IMR-90 (cell line): ENCODE measurements at regions not wholly inside any gene's neighbourhood (a gene's known extent, or its start where the extent isn't known, plus 50 kb on each side); places are given as distances from the start of the nearest gene placed in this dataset.

ENCODE experiments used
- ATAC-seq: fragments of 200-7000 bp; cut with Tn5 transposase; 2 replicates; pipeline ENCODE4 v1.9.1; 2020; ENCODE audit warnings: low read depth, mild to moderate bottlenecking, moderate library complexity
- BruUV-seq: library from RNA; stranded (reverse); fragments of 400-500 nt; replicated peaks from 2 replicates; lab custom pipeline; 2021; lab: Mats Ljungman, UMichigan
- CTCF ChIA-PET: fragments of 300-600 bp; formaldehyde crosslinking; extraction: SDS; loops from one replicate; lab custom pipeline; 2021; ENCODE audit warnings: antibody characterized with exemption; lab: Yijun Ruan, JAX
- POLR2A ChIA-PET: fragments of 300-600 bp; sonication (Branson Sonifier 250); formaldehyde crosslinking; loops from one replicate; lab custom pipeline; 2022; ENCODE audit warnings: antibody characterized with exemption; ENCODE audit not compliant: unreplicated experiment; lab: Charles Lee
- DNase-seq: peaks from one replicate; pipeline ENCODE4 v3.0.0; 2013
- H2AFZ ChIP-seq: replicated peaks from 2 replicates; pipeline ENCODE3; 2013; ENCODE audit warnings: low read length, mild to moderate bottlenecking; ENCODE audit not compliant: poor library complexity
- H2AK5ac ChIP-seq: 2 replicates; pipeline ENCODE4 v1.6.1; 2013; ENCODE audit warnings: low read depth, low read length, inconsistent platforms
- H2AK9ac ChIP-seq: replicated peaks from 2 replicates; pipeline ENCODE3; 2013; ENCODE audit warnings: mild to moderate bottlenecking, low read depth, low read length, moderate library complexity; ENCODE audit not compliant: poor library complexity
- H2BK120ac ChIP-seq: 2 replicates; pipeline ENCODE4 v1.6.1; 2013; ENCODE audit warnings: low read depth, low read length, inconsistent platforms
- H2BK15ac ChIP-seq: 3 replicates; pipeline ENCODE4 v1.6.1; 2013; ENCODE audit warnings: low read depth, low read length, inconsistent platforms
- H2BK20ac ChIP-seq: 2 replicates; pipeline ENCODE4 v1.6.1; 2013; ENCODE audit warnings: low read depth, mild to moderate bottlenecking, inconsistent platforms, low read length, moderate library complexity
- H2BK5ac ChIP-seq: 2 replicates; pipeline ENCODE4 v1.6.1; 2013; ENCODE audit warnings: mild to moderate bottlenecking, low read depth, low read length, inconsistent platforms; ENCODE audit not compliant: poor library complexity, severe bottlenecking
- H3K14ac ChIP-seq: replicated peaks from 2 replicates; pipeline ENCODE4 v1.6.1; 2013; ENCODE audit warnings: low read depth, low read length, inconsistent platforms
- H3K18ac ChIP-seq: 2 replicates; pipeline ENCODE4 v1.6.1; 2013; ENCODE audit warnings: low read depth, low read length, control low read depth
- H3K23ac ChIP-seq: 2 replicates; pipeline ENCODE4 v1.6.1; 2013; ENCODE audit warnings: low read depth, low read length, inconsistent platforms
- H3K27ac ChIP-seq: 2 replicates; pipeline ENCODE4 v1.5.1; 2013; ENCODE audit warnings: mild to moderate bottlenecking, control low read depth, low read length; ENCODE audit not compliant: insufficient read depth
- H3K27me3 ChIP-seq: 2 replicates; pipeline ENCODE4 v1.6.1; 2013; ENCODE audit warnings: low read length; ENCODE audit not compliant: control insufficient read depth, insufficient read depth
- H3K36me3 ChIP-seq: 2 replicates; pipeline ENCODE4 v1.6.1; 2013; ENCODE audit warnings: low read length, mixed read lengths; ENCODE audit not compliant: control insufficient read depth, insufficient read depth
- H3K4ac ChIP-seq: 2 replicates; pipeline ENCODE4 v1.6.1; 2013; ENCODE audit warnings: low read depth, low read length, inconsistent platforms
- H3K4me1 ChIP-seq: 2 replicates; pipeline ENCODE4 v1.6.1; 2013; ENCODE audit warnings: low read length, mixed read lengths; ENCODE audit not compliant: control insufficient read depth, insufficient read depth
- H3K4me2 ChIP-seq: 2 replicates; pipeline ENCODE4 v1.6.1; 2013; ENCODE audit warnings: low read depth, mild to moderate bottlenecking, control low read depth, low read length, moderate library complexity
- H3K4me3 ChIP-seq: 2 replicates; pipeline ENCODE4 v1.5.1; 2013; ENCODE audit warnings: low read depth, mild to moderate bottlenecking, control low read depth, low read length, moderate library complexity; ENCODE audit not compliant: insufficient read depth
- H3K56ac ChIP-seq: 2 replicates; pipeline ENCODE4 v1.6.1; 2013; ENCODE audit warnings: low read length, inconsistent platforms; ENCODE audit not compliant: insufficient read depth; ENCODE audit errors: extremely low read depth
- H3K79me1 ChIP-seq, 2 experiments: 2 replicates each; pipeline ENCODE4 v1.6.1; 2013; ENCODE audit warnings: low read length in 2 of 2, inconsistent platforms in 1 of 2, low read depth in 1 of 2
- H3K9ac ChIP-seq: 2 replicates; pipeline ENCODE4 v1.6.1; 2013; ENCODE audit warnings: low read depth, low read length, control low read depth
- H3K9me1 ChIP-seq: 2 replicates; pipeline ENCODE4 v1.6.1; 2013; ENCODE audit warnings: low read length, inconsistent platforms; ENCODE audit not compliant: insufficient read depth
- H3K9me3 ChIP-seq: 2 replicates; pipeline ENCODE4 v1.6.1; 2013; ENCODE audit warnings: low read length; ENCODE audit not compliant: control insufficient read depth, insufficient read depth
- H4K20me1 ChIP-seq: 2 replicates; pipeline ENCODE4 v1.6.1; 2013; ENCODE audit warnings: low read length, inconsistent platforms; ENCODE audit not compliant: insufficient read depth
- H4K5ac ChIP-seq: 2 replicates; pipeline ENCODE4 v1.6.1; 2013; ENCODE audit warnings: mild to moderate bottlenecking, low read depth, low read length, control low read depth
- H4K8ac ChIP-seq, 2 experiments: 2 replicates each; pipeline ENCODE4 v1.6.1; 2013; ENCODE audit warnings: low read depth in 2 of 2, low read length in 2 of 2, control low read depth in 1 of 2, inconsistent platforms in 1 of 2
- H4K91ac ChIP-seq: 2 replicates; pipeline ENCODE4 v1.6.1; 2013; ENCODE audit warnings: low read depth, low read length, inconsistent platforms; ENCODE audit not compliant: insufficient read depth
- MAFK ChIP-seq: IDR thresholded peaks from 2 replicates; pipeline ENCODE4 v1.6.1; 2012; ENCODE audit warnings: low read depth, low read length, improper control_type of control experiment
- USF2 ChIP-seq: fragments of 150-350 bp; IDR thresholded peaks from 2 replicates; pipeline ENCODE4 v1.6.1; 2017; ENCODE audit warnings: mild to moderate bottlenecking, antibody characterized with exemption, low read length, low read depth
- dilution Hi-C: fragments of 300-500 bp; cut with HindIII; formaldehyde crosslinking; loops from one replicate; pipeline ENCODE4 v1.14.3; 2018; ENCODE audit warnings: low sequenced_read_pairs; ENCODE audit not compliant: unreplicated experiment
- in situ Hi-C: fragments of 300-500 bp; cut with MboI; formaldehyde crosslinking; loops from 3 replicates; pipeline ENCODE4 v1.14.3; 2019; ENCODE audit warnings: low sequenced_read_pairs, inconsistent platforms, mixed read lengths
- intact Hi-C: fragments of 100-400 bp; cut with micrococcal nuclease; formaldehyde crosslinking; loops from 2 replicates; pipeline ENCODE4 v1.10.0; 2022

GRCh38 chr20:55792049-55792448, 213.3 kb downstream of the CBLN4 start:
- H2BK5ac ChIP-seq: no peak overlapping the region
- no peak overlapping the region for H3K18ac ChIP-seq
- no peak overlapping the region for H2BK15ac ChIP-seq
- H2AK9ac ChIP-seq: no peak overlapping the region
- no peak overlapping the region for H2BK20ac ChIP-seq
- no peaks in the 10 kb centered on the region for H3K4me1 ChIP-seq
- BruUV-seq: no TSS peak
- no peak overlapping the region for H3K4ac ChIP-seq
- no peaks in the 10 kb centered on the region for H3K79me1 ChIP-seq
- ATAC-seq (no peak), DNase-seq (no peak)
- H3K56ac ChIP-seq: no peak overlapping the region
- dilution Hi-C loops: no loop called here
- no peaks in the 10 kb centered on the region for H4K20me1 ChIP-seq
- no peaks in the 10 kb centered on the region for H3K36me3 ChIP-seq
- POLR2A ChIA-PET: no interaction called here
- no peak overlapping the region for H4K5ac ChIP-seq
- H3K14ac ChIP-seq: no peak overlapping the region
- CTCF ChIA-PET: no interaction called here
- H4K91ac ChIP-seq: no peak overlapping the region
- no peak overlapping the region for H2BK120ac ChIP-seq
- H3K4me3 ChIP-seq: no peak overlapping the region
- no peak overlapping the region for H3K23ac ChIP-seq
- TF ChIP-seq MAFK: 0 out of 2 replicates have a peak, but pooled peaks have one; percentile 7
- TF ChIP-seq USF2: no peak
- intact Hi-C loops: no loop called here
- H3K9me1 ChIP-seq: no peaks in the 10 kb centered on the region
- no peaks in the 10 kb centered on the region for H3K27me3 ChIP-seq
- no peak overlapping the region for H3K9ac ChIP-seq
- in situ Hi-C loops: no loop called here
- H3K9me3 ChIP-seq: peaks cover 5% of the 10 kb centered on the region
- no peak overlapping the region for H3K4me2 ChIP-seq
- H3K27ac ChIP-seq: no peak overlapping the region
- no peak overlapping the region for H2AFZ ChIP-seq
- H2AK5ac ChIP-seq: no peak overlapping the region
- no peak overlapping the region for H4K8ac ChIP-seq
